ENCODE measurements at regions not wholly inside any gene's neighbourhood (a gene's known extent, or its start where the extent isn't known, plus 50 kb on each side); places are given as distances from the start of the nearest gene placed in this dataset.

DNA sequence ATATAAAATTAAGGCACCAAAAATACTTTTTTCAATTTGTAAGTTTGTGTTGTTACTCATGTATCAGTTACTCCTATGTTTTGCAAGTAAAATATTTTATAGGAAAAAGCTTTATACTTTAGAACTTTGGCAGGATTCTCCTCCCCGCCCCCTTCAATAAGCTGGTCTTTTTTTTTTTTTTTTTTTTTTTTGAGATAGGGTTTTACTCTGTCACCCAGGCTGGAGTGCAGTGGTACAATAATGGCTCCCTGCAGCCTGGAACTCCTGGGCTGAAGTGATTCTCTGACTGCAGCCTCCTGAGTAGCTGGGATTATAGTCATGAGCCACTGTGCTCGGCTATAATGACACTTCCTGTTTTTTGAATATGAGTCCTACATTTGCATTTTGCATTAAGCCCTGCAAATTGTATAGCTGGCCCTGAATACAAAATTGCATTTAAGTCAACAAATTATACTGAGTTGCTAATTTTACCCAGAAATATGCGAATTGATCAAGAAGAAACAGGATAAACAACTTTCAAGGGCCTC is 192.9 kb downstream of the PIK3R1 start:
- DNase-seq = peak; percentile 29 to 64 (median 40)

DNA sequence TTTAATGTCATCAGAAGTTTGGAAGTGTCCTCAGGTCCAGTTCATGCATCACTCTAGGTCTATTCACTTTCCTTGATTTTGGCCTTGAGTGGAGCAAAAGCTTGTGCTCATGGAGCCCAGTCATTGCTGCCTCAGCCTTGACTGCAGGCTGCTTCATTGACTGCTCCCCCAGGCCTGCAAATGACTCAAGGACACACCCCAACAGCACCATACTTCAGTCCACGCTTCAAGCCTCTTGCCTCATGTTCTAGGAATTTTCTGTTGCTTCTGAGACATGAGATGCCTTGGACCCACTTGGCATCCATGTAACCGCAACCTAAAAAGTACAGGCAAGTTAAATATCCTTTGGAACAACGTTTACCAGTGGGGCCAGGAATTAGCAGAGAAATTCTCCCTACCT is 193.7 kb downstream of the PIK3R1 start:
- DNase-seq = no peak

DNA sequence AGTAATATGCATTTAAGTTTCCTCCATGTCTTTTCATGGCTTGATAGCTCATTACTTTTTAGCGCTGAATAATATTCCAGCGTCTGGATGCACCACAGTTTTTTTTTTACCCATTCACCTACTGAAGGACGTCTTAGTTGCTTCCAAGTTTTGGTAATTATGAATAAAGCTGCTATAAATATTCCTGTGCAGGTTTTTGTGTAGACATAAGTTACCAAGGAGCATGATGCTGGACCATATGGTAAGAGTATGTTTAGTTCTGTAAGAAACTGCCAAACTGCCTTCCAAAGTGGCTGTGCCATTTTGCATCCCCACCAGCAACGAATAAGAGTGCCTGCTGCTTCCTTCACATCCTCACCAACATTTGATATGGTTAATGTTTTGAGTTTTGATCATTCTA is 195.6 kb downstream of the PIK3R1 start:
- no peak for DNase-seq

DNA sequence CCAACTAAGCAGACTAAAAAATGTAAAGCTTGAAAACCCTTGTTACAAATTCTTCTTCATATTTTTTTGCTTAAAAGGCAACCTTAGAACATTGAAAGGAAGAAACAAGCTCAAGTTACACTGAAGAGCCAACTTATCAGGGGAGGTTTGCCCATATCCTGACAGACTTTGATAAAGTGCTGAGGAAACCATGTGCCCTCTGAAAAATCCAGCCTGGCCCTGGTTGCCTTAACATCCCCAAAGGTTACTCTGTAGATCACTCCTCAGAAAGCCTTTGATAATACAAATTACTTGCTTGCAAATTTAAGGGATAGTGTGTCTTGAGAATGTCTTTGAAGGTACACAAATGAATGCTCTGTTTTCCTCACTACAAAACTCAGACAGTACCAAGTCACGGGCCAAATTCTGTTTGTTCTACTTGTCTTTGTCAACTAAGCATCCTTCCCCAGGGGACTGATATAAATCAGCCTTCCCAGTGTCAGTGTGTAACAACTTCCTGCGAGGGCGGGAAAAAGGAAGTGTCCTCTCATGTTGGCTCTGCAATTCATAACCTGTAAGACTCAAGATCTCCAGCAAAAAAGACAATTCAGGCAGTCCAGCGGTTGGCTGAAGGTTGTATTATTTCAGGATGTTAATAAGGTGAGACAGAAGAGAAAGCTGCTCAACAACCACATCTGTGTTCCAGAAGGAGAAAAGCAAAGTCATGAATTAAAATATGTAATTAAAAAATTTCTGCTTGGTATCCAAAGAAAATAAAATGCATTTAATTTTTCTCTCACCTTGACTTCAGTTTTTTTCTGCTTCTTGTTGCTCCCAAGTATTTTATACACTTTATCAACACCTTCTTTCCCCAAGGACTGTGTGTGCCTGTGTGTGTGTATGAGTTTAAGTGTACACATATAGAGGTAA is 199.9 kb downstream of the PIK3R1 start:
- DNase-seq = peak; percentile 68 to 87 (median 80)

DNA sequence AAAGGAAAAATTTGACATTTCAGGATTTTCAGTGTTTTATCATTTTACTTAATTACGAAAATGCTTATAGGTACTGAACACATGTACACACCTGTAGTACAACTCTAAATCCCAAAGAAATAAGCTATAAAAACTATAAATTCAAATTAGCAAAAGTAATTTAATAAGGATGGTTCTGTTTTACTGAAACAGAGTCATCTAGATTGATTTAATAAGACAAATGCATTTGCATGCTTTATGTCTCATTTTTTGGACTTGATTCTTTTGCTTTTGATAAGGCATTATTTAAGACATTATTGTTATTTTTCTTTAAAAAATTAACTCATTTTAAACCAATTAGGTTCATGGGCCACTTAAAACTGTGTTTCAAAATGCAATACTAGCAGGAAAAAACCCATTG is 201.2 kb downstream of the PIK3R1 start:
- no peak for DNase-seq

DNA sequence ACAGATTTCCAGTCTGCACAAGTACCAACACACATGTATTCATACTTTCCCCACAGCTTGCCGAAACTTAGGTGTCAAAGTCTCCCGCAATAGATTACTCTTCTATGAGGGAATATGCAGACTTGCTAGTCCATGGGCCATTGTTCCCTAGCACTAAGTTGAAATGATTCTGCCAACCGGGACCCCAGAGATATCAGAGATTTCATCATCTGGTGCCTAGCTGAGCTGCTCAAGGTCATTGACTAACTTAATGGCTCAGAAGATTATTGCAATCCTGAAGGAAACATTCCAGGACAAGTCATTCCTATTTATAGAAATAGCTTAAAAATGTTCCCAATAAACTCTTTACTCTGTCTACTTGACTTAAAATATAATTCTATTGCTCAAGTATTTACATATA is 202.6 kb downstream of the PIK3R1 start:
- DNase-seq = no peak

DNA sequence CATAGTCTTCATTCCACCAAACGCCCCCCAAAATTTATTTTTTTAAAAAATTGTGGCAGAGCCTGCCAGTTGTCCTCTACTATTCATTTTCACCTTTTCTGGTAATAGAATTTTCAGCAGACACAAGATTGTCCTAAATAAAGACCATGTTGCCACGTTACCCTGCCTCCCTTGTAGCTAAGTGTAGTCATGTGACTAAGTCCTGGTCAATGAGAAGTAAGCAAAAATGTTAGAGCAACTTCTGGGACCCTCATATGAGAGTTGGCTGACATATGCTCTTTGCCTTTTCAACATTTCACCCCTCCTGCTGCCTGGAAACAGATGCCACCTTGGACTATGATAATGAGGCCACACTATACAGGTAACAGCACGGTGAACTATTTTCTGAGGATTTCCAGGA is 203.1 kb downstream of the PIK3R1 start:
- no peak for DNase-seq

DNA sequence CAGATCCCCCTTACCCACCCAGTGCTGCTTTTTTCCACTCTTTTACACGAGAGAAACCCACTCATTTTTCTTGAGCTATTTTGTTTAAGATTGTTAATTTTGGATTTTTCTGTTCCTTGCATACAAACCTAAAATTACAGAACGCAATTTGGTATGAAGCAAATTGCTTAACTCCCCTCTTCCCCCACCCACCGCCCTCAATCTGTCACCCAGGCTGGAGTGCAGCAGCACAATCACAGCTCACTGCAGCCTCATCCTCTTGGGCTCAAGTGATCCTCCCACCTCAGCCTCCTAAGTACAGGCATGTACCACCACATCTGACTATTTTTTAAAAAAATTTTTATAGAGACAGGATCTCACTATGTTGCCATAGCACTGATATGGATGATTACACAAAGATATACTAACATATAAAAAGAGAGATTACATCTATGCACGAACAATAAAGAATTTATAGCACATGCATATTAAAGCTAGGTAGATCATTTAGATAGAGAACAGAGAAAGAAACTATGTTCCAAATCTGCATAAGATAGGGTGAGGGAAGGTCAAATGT is 203.6 kb downstream of the PIK3R1 start:
- no peak for DNase-seq

DNA sequence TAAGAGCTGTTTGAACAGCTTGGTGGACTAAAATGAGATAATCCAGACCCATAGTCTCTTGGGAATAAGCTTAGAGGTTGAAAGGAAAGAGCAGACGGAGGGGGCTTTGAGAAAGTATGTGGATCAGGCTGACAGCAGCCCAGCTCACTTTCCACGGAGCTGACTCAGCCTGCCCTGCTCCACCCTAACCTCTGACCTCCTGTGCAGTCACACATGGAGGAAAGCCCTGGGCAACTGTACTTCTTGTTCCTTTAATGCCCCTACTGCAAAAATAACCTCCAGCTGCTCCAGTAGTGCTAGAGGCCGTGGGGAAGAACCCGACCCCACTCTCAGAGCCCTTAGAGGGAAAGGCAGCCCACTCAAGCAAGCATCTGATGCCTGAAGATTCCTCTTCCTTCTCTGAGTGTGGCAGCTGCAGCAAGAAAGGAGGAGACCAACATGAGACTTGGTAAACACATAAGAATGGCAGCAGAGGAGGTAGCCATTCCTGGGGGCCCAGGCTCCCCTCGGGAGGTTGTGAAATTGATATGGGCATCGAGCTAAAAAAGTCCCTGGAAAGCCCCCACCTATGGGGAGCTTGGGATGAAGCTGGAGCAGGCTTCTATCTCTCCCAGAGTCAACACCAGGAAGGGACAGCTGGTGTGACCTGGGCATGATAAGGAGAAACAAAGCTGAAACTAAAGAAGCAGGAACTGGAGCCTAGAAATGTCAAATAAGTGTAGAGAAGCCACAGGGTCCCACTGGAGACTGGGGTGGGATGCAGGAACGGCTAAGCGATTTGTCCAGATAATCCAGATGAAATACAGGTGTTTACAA is 204.3 kb downstream of the PIK3R1 start:
- DNase-seq = peak; percentile 37 to 73 (median 69)

DNA sequence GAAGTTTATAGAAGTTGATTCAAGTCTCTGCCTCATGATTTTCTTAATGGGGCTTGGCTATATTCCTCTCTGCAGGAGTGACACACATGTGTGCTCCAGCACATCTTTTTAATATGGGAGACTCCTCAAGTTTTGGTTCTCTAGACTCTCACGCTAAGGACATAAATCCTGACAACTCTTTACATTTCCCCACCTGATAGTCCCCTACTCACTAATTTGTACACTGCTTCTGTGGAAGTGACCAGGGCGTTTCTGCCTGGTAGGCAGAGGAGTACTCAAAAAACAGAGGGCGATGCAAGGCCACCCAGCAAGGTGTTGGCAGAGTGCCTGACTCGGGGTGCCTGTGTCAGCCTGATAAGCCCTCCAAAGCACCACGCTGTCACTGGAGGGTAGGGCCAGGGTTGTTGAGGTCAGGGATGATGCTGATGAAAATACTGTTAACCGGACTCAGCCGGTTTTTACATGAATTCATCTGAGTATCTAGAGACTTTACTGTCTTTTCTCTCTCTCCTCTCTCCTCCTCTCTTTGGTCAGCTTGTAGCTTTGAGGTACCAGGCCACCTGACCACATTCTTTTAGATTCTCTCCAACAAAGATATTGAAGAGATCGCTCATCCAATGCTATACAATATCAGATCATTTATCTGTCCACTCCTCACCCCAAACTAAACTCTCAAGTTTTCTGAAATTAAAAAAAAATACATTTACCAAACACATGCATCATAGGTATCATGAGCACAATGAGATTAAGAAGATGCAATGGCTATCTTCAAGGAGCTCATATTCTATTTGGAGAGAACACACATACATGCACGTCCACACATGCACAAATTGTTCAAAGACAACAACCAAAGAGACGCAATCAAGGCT is 205.2 kb downstream of the PIK3R1 start:
- no peak for DNase-seq

DNA sequence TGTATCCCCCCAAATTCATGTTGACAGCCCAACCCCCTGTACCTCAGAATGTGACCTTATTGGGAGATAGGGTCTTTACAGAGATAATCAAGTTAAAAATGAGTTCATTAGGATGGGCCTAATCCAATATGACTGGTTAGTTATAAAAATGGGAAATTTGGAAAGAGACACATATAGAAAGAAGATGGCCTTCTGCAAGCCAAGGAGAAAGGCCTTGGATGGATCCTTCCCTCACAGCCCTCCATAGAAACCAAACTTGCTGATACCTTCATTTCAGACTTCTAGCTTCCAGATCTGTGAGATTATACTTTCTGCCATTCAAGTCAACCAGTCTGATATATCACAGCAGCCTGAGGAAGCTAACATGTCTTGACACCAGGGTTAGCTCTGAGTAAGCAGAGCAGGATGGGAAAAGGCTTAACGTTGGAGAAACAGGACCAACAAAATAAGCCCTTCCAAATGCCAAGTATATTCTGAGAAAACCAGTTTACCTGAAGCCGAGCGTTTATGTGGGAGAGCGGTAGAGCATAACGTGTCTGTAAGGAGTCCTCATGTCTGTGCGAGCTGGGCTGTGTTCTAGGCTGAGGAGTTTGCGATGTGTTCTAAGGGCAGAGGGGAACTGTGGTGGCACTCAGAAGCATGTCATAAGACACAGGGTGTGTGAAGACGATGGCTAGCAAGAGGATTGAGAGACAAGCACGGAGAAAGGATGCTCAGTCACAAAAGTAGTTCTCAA is 206.1 kb downstream of the PIK3R1 start:
- DNase-seq = no peak

DNA sequence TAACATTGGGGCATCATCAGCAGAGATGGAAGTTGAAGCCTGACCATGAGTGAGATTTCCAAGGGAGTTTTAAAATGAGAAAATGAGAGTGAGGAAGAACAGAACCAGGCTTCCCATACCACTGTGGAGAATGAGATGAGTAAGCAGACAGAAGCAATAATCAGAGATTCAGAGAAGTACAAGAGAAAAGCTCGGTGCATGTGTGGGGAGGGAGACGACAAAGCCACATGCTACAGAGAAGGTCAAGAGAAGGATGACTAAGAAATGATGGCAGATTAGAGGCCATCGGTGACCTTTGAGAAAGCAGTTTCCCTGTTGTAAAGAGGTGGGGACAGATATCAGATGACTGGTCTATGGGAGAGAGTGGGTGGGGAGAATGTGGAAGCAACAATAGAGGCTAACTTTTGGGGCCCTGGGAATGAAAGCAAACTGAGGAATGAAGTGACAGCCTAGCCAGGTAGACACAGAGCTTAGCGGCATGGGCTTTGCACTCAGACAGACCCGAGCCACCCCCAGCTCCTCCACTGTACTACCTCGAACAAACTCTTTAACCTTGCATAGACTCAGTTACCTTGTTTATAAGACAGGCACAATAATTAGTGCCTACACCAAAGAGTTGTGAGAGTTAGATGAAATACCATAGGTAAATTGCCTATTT is 207.7 kb downstream of the PIK3R1 start:
- DNase-seq = peak; percentile 79 to 95 (median 85)

DNA sequence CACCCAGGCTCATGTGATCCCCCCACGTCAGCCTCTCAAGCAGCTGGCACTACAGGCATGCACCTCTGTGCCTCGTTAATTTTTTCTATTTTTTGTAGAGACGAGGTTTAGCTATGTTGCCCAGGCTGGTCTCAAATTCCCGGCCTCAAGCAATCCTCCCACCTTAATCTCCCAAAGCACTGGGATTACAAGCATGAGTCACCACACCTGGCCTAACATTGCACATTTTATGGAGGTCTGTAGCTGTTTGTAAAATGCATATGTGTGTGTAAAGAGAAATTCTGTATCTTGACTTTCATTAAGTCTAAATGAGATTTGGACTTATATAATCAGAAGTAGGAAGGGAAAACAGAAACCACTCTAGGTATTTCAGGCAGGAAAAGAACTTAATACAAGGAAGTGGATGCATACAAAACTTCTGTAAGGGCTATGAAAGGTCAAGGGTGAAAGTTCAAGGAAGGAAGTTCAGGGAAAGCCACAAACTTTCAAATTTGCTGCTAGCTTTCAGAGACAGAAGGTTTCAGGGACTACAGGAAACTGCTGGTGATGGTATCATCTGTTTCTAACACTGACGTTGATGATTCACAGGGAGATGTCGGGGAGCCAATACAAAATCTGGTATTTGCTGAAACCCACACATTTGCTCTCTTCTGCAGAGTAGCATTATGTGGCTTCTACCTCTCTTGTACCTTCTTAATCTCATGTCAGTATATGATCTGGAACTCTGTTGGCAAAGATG is 209.4 kb downstream of the PIK3R1 start:
- DNase-seq = peak; percentile 71 to 93 (median 82)

DNA sequence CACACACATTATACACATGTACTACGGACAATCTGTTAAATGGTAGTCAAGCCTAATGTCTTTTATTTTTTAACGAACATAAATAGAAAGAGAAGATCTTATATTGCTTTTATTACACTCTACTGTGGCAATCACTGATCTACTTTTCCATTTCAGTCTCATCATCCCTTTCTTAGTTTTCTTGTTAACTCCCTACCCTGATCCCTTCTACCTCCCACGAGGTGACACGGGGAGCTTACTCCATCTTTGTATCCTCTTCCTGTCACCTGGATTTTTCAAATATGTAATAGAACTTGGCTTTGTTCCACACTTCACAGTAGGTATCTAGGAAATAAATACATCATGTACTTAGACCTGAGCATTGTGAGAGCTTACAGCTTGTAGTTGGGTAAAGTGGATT is 211.0 kb downstream of the PIK3R1 start:
- no peak for DNase-seq

DNA sequence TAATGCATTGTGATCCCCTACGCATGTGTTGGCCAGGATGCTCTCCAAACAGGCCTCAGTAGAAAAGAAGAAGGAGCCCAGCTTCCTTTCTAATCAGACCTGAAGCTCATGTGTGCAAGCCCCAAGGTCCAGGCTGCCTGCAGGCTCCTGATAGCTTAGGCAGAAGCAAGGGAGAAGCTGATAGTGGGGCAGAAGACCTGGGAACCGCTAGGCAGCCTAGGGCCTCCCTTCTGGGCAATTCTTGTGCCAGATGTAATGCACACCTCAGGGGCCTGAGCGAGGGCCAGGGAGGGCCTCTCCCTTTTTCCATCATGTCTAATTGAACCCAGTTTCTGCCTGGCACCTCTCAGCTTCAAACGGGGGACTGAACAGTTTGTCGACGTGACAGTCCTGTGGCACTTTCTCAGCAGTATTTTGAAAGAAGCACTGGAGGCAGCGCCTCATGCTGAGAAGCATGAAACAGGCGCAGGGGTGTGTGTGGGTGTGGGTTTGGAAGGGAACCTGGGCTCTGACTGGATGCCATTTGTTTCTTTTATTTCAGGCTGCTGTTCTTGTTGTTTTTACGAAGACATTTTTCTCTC is 212.8 kb downstream of the PIK3R1 start:
- DNase-seq = peak in 3 of 4 experiments; percentile 46 to 59 (median 50)

DNA sequence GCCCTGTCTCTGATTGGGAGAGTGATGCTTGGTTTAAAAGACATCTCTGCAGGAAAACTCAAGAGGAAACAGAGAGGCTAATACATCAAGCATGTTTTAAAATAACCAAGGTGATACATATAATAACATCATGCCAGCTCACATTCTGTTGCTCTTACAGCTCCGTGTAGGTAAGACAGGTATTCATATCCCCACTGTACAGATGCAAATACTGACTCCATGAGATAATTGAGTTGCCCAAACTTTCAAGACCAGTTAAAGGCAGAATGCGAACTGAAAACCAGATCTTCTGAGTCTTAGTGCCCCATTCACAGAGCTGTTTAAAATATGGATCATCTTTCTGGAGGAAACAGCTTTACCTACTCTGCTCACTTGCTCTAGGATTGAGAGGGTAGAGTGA is 214.0 kb downstream of the PIK3R1 start:
- no peak for DNase-seq

DNA sequence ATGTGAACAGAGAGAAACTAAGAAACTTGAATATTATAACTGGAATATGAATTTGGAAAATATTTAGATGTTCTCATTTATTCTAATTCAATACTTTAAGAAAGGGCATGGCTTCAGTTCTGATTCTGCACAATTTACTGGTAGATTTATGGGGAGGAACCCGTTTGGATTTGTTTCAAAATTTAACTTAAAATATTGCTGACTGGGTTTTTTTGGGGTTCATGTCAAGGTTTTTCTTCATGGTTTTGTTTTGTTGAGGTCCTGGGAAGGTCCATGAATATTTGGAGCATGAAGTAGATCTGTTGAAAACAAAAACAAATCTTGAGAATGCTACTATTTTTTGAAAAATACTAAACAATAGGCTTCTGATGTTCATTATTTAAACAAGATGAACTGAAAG is 214.7 kb downstream of the PIK3R1 start:
- DNase-seq = no peak

DNA sequence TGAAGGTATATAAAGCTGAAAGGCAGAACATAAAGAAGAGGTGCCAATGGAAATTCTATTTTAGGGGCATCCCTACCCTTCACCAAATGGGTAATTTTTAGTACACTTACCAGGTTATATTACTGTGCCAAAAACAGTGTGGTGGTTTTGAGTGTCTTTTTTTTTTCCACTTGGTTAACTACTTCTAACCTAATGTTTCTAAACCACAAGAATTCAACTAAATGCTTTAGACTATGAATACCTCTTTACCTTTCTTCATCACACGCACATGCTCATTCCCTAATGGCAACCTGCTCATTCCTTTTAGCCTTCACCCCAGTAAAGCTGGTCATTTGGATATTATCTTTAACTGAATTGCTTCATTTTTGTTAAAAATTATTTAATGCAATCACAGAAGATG is 215.6 kb downstream of the PIK3R1 start:
- no peak for DNase-seq

DNA sequence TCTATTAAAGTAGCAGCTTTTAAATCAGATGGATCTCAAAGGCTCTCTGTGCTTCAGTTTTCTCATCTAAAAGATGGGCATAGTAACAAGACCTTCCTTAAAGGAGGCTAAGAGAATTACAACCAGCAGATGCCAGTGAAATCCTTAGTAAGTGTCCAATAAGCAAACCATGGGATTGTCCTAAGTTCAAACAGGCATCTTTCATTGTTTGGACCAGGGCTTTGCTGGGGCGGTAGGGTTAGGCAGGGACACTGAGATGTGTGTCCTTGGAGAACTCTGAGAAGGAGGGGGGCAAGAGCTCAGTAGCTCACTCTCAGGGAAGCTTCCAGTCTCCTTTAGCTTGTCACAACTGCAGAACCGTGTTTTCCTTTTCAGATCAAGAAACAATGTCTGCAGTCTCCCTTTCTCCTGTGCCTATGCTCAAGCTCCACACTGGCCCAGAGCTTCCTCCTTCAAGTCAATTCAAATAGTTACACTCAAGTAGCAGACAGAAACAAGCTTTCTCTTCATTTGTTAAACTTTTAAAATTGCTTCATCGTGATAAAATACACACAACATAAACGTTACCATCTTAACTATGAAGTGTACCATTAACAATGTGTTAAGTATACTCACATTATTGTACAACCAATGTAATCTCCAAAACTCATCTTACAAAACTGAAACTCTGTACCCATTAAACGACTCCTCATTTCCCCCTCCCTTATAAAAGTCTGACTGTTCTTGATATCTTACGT is 216.2 kb downstream of the PIK3R1 start:
- DNase-seq = peak in 1 of 4 experiments; percentile 26
